HCT116 (cell line): ENCODE measurements at regions not wholly inside any gene's neighbourhood (a gene's known extent, or its start where the extent isn't known, plus 50 kb on each side); places are given as distances from the start of the nearest gene placed in this dataset.

Source experiments
- ATAC-seq: fragments of 200-7000 bp; cut with Tn5 transposase; 2 replicates; pipeline ENCODE4 v1.9.1; 2020; ENCODE audit warnings: mild to moderate bottlenecking, moderate library complexity
- BruUV-seq: library from RNA; stranded (reverse); fragments of 400-500 nt; replicated peaks from 2 replicates; lab custom pipeline; 2021; lab: Mats Ljungman, UMichigan
- CTCF ChIA-PET: fragments of 300-600 bp; sonication (Branson Sonifier 250); formaldehyde crosslinking; loops from one replicate; lab custom pipeline; 2021; ENCODE audit warnings: antibody characterized with exemption; lab: Charles Lee
- POLR2A ChIA-PET: fragments of 300-600, 350-600 bp; sonication (Branson Sonifier 250); formaldehyde crosslinking; loops from one replicate; lab custom pipeline; 2021; ENCODE audit warnings: antibody characterized with exemption; lab: Charles Lee
- RAD21 ChIA-PET, 2 experiments: fragments of 300-600 bp; sonication (Branson Sonifier 250); formaldehyde crosslinking; loops; one replicate each; lab custom pipeline; 2023; ENCODE audit warnings: low total read pairs in 2 of 2; ENCODE audit not compliant: uncharacterized antibody in 2 of 2, unreplicated experiment in 2 of 2, low non-redundant PET in 1 of 2; lab: Charles Lee
- DNase-seq: peaks from one replicate; pipeline ENCODE4 v3.0.0-alpha.2; 2010; ENCODE audit warnings: low read depth, low spot score
- H2AFZ ChIP-seq: fragments of 200-600 bp; shearing (Covaris generic), sonication (generic); 2 replicates; pipeline ENCODE4 v1.6.1; 2017; ENCODE audit warnings: low read depth, mixed run types, mixed read lengths, antibody characterized with exemption, low read length; ENCODE audit not compliant: poor library complexity, severe bottlenecking
- H3K27ac ChIP-seq: 2 replicates; pipeline ENCODE4 v1.5.1; 2012; ENCODE audit warnings: low read depth, low read length
- H3K27me3 ChIP-seq: fragments of 200-600 bp; sonication (generic); 2 replicates; pipeline ENCODE4 v1.6.1; 2016; ENCODE audit warnings: mixed run types, low read length, mixed read lengths; ENCODE audit not compliant: insufficient read depth
- H3K36me3 ChIP-seq, 2 experiments: fragments of 200-500 bp in 1 of 2; fragments of 200-600 bp in 1 of 2; sonication (Bioruptor generic) in 1 of 2; sonication (generic) in 1 of 2; 2 replicates each; pipeline versions ENCODE4 v1.5.1 to v1.6.1; 2014 to 2016; ENCODE audit warnings: low read length in 2 of 2, inconsistent platforms in 1 of 2, mixed read lengths in 1 of 2, mixed run types in 1 of 2; ENCODE audit not compliant: insufficient read depth in 2 of 2, control insufficient read depth in 1 of 2
- H3K4me1 ChIP-seq, 2 experiments: fragments of 200-600 bp in 1 of 2; sonication (generic) in 1 of 2; 2 replicates each; pipeline versions ENCODE4 v1.5.1 to v1.6.1; 2012 to 2017; ENCODE audit warnings: low read length in 2 of 2, inconsistent platforms in 1 of 2, mild to moderate bottlenecking in 1 of 2, mixed read lengths in 1 of 2, mixed run types in 1 of 2, moderate library complexity in 1 of 2; ENCODE audit not compliant: insufficient read depth in 2 of 2, control insufficient read depth in 1 of 2
- H3K4me2 ChIP-seq: fragments of 200-600 bp; sonication (generic); 2 replicates; pipeline ENCODE4 v1.6.1; 2017; ENCODE audit warnings: mixed run types, low read length, mixed read lengths
- H3K4me3 ChIP-seq, 2 experiments: fragments of 200-600 bp in 1 of 2; sonication (generic) in 1 of 2; replicated peaks in 1 of 2; 2 replicates each; pipeline ENCODE4 v1.5.1; 2011 to 2016; ENCODE audit warnings: low read length in 2 of 2, control low read depth in 1 of 2, low read depth in 1 of 2, mild to moderate bottlenecking in 1 of 2, mixed read lengths in 1 of 2, mixed run types in 1 of 2
- H3K79me2 ChIP-seq: fragments of 200-600 bp; sonication (generic); 2 replicates; pipeline ENCODE4 v1.6.1; 2017; ENCODE audit warnings: mild to moderate bottlenecking, mixed run types, low read length, moderate library complexity, mixed read lengths; ENCODE audit not compliant: insufficient read depth
- H3K9ac ChIP-seq: fragments of 200-600 bp; sonication (generic); 2 replicates; pipeline ENCODE4 v1.6.1; 2016; ENCODE audit warnings: low read length, mixed read lengths
- H3K9me2 ChIP-seq: fragments of 200-600 bp; sonication (generic), shearing (Covaris generic); 2 replicates; pipeline ENCODE4 v1.6.1; 2017; ENCODE audit warnings: mixed run types, mild to moderate bottlenecking, moderate library complexity; ENCODE audit not compliant: insufficient read depth
- H3K9me3 ChIP-seq, 2 experiments: fragments of 200-500 bp in 1 of 2; fragments of 200-600 bp in 1 of 2; sonication (Bioruptor generic) in 1 of 2; sonication (generic) in 1 of 2; 2 replicates each; pipeline ENCODE4 v1.6.1; 2014 to 2017; ENCODE audit warnings: low read length in 2 of 2, mixed read lengths in 2 of 2, inconsistent platforms in 1 of 2, low read depth in 1 of 2, mild to moderate bottlenecking in 1 of 2, mixed run types in 1 of 2, moderate library complexity in 1 of 2; ENCODE audit not compliant: control insufficient read depth in 1 of 2, insufficient read depth in 1 of 2
- H4K20me1 ChIP-seq: fragments of 200-600 bp; sonication (generic), shearing (Covaris generic); 2 replicates; pipeline ENCODE4 v1.6.1; 2017; ENCODE audit warnings: mixed run types, mild to moderate bottlenecking, moderate library complexity; ENCODE audit not compliant: insufficient read depth
- EGR1 ChIP-seq: IDR thresholded peaks from 2 replicates; pipeline ENCODE4 v1.6.1; 2012; ENCODE audit warnings: low read depth
- EZH2 ChIP-seq: fragments of 200-600 bp; sonication (generic); IDR thresholded peaks from 2 replicates; pipeline ENCODE4 v1.6.1; 2017; ENCODE audit warnings: antibody characterized with exemption, mixed run types
- FOSL1 ChIP-seq: IDR thresholded peaks from 2 replicates; pipeline ENCODE4 v1.6.1; 2012; ENCODE audit warnings: low read depth
- POLR2AphosphoS5 ChIP-seq: IDR thresholded peaks from 2 replicates; pipeline ENCODE4 v1.6.1; 2011; ENCODE audit warnings: mild to moderate bottlenecking, low read depth, low read length, moderate library complexity
- RAD21 ChIP-seq: IDR thresholded peaks from 2 replicates; pipeline ENCODE4 v1.6.1; 2012; ENCODE audit warnings: low read depth, mild to moderate bottlenecking
- SIN3A ChIP-seq: IDR thresholded peaks from 2 replicates; pipeline ENCODE4 v1.6.1; 2012; ENCODE audit warnings: low read depth
- SRF ChIP-seq: IDR thresholded peaks from 2 replicates; pipeline ENCODE4 v1.6.1; 2012; ENCODE audit warnings: low read depth
- ZFX ChIP-seq: fragments of 450-650 bp; IDR thresholded peaks from 2 replicates; pipeline ENCODE4 v1.6.1; 2017
- ZNF274 ChIP-seq: fragments of 200-500 bp; sonication (Bioruptor generic); IDR thresholded peaks from 2 replicates; pipeline ENCODE4 v1.6.1; 2014; ENCODE audit warnings: mild to moderate bottlenecking, low read depth, low read length, inconsistent platforms
- intact Hi-C: fragments of 100-400 bp; cut with micrococcal nuclease; formaldehyde crosslinking; loops from 2 replicates; pipeline ENCODE4 v1.10.0; 2022
- TF ChIP-seq, protein P1 (sequence below): IDR thresholded peaks from 2 replicates; pipeline ENCODE4 v1.6.1; 2011; ENCODE audit warnings: mild to moderate bottlenecking, low read length, moderate library complexity; ENCODE audit not compliant: insufficient replicate concordance; ENCODE audit errors: extremely low read depth
- TF ChIP-seq, protein P2 (sequence below): IDR thresholded peaks from 2 replicates; pipeline ENCODE4 v1.6.1; 2012; ENCODE audit warnings: low read depth
- TF ChIP-seq, protein P3 (sequence below): IDR thresholded peaks from 2 replicates; pipeline ENCODE4 v1.6.1; 2012
- TF ChIP-seq, protein P4 (sequence below), 3 experiments: fragments of 200-600 bp in 1 of 3; sonication (generic) in 1 of 3; IDR thresholded peaks in 2 of 3; conservative IDR thresholded peaks in 1 of 3; 2 replicates each; pipeline ENCODE4 v1.5.1; 2012 to 2017; ENCODE audit warnings: low read depth in 2 of 3, low read length in 2 of 3, antibody characterized with exemption in 1 of 3, borderline replicate concordance in 1 of 3, control low read depth in 1 of 3, mild to moderate bottlenecking in 1 of 3, mixed read lengths in 1 of 3, mixed run types in 1 of 3, moderate library complexity in 1 of 3; ENCODE audit not compliant: insufficient read depth in 1 of 3

DNA sequence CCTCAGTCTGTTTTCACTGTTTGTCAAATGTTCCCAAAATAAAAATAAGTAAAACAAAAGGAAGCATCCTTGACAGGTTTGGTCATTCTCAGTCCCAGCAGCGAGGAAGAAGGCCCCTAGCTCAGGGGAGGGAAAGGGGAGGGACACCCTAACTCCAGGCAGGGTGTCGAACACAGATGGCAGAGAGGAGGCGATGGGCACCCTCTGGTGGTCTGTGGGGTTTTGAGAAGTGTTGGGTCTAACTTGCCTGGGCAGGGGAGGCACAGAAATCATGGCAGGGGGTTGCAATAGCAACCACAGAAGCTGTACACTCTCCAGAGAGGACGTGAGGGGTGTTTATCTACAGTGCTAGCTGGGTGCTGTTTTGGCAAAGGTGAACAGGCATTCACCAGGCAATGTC is 229.8 kb upstream of the SFRP2 start:
- intact Hi-C loops: no loop called here
- Histone ChIP-seq H3K36me3 (no peaks in the 10 kb centered on the region), H3K4me2 (no peak overlapping the region), H2AFZ (no peak overlapping the region), H4K20me1 (no peaks in the 10 kb centered on the region)
- no TSS peak for BruUV-seq
- CTCF ChIA-PET: interaction anchor here (1.9 kb wide), 1 partner anchor 233 kb away, joined by 7 read pairs; no protein-coding TSS in a partner anchor
- POLR2A ChIA-PET: no interaction called here
- peak; percentile 58 for ATAC-seq
- TF ChIP-seq SIN3A (no peak), POLR2AphosphoS5 (no peak), ZFX (no peak), ZNF274 (no peak), SRF (no peak), EZH2 (no peak), RAD21 (peak; percentile 50), EGR1 (no peak), FOSL1 (no peak)
- TF ChIP-seq, protein P1, sequence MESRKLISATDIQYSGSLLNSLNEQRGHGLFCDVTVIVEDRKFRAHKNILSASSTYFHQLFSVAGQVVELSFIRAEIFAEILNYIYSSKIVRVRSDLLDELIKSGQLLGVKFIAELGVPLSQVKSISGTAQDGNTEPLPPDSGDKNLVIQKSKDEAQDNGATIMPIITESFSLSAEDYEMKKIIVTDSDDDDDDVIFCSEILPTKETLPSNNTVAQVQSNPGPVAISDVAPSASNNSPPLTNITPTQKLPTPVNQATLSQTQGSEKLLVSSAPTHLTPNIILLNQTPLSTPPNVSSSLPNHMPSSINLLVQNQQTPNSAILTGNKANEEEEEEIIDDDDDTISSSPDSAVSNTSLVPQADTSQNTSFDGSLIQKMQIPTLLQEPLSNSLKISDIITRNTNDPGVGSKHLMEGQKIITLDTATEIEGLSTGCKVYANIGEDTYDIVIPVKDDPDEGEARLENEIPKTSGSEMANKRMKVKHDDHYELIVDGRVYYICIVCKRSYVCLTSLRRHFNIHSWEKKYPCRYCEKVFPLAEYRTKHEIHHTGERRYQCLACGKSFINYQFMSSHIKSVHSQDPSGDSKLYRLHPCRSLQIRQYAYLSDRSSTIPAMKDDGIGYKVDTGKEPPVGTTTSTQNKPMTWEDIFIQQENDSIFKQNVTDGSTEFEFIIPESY: no peak
- TF ChIP-seq, protein P2, sequence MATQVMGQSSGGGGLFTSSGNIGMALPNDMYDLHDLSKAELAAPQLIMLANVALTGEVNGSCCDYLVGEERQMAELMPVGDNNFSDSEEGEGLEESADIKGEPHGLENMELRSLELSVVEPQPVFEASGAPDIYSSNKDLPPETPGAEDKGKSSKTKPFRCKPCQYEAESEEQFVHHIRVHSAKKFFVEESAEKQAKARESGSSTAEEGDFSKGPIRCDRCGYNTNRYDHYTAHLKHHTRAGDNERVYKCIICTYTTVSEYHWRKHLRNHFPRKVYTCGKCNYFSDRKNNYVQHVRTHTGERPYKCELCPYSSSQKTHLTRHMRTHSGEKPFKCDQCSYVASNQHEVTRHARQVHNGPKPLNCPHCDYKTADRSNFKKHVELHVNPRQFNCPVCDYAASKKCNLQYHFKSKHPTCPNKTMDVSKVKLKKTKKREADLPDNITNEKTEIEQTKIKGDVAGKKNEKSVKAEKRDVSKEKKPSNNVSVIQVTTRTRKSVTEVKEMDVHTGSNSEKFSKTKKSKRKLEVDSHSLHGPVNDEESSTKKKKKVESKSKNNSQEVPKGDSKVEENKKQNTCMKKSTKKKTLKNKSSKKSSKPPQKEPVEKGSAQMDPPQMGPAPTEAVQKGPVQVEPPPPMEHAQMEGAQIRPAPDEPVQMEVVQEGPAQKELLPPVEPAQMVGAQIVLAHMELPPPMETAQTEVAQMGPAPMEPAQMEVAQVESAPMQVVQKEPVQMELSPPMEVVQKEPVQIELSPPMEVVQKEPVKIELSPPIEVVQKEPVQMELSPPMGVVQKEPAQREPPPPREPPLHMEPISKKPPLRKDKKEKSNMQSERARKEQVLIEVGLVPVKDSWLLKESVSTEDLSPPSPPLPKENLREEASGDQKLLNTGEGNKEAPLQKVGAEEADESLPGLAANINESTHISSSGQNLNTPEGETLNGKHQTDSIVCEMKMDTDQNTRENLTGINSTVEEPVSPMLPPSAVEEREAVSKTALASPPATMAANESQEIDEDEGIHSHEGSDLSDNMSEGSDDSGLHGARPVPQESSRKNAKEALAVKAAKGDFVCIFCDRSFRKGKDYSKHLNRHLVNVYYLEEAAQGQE: no peak
- TF ChIP-seq, protein P3, sequence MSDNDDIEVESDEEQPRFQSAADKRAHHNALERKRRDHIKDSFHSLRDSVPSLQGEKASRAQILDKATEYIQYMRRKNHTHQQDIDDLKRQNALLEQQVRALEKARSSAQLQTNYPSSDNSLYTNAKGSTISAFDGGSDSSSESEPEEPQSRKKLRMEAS: no peak
- TF ChIP-seq, protein P4, sequence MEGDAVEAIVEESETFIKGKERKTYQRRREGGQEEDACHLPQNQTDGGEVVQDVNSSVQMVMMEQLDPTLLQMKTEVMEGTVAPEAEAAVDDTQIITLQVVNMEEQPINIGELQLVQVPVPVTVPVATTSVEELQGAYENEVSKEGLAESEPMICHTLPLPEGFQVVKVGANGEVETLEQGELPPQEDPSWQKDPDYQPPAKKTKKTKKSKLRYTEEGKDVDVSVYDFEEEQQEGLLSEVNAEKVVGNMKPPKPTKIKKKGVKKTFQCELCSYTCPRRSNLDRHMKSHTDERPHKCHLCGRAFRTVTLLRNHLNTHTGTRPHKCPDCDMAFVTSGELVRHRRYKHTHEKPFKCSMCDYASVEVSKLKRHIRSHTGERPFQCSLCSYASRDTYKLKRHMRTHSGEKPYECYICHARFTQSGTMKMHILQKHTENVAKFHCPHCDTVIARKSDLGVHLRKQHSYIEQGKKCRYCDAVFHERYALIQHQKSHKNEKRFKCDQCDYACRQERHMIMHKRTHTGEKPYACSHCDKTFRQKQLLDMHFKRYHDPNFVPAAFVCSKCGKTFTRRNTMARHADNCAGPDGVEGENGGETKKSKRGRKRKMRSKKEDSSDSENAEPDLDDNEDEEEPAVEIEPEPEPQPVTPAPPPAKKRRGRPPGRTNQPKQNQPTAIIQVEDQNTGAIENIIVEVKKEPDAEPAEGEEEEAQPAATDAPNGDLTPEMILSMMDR (IDR thresholded peaks at IDR 0.05 in 2 of 3, conservative IDR thresholded peaks at IDR 0.05 in 1 of 3; ENCODE audit: borderline replicate concordance in 1 of 3, insufficient read depth in 1 of 3, low read depth in 2 of 3, low read length in 2 of 3): peak in 2 of 3 experiments; percentile 18 to 22; a peak in 3 of 6 replicates
- TF ChIP-seq, all 23 proteins: peak for 2
- RAD21 ChIA-PET: interaction anchor here in 1 of 2 experiments (1.2 kb wide), 1 partner anchor 233 kb away, joined by 3 read pairs; no protein-coding TSS in a partner anchor
- DNase-seq: no peak
- H3K9ac ChIP-seq: no peak overlapping the region
- H3K27ac ChIP-seq: no peak overlapping the region
- no peaks in the 10 kb centered on the region for H3K4me1 ChIP-seq
- H3K9me2 ChIP-seq: no peaks in the 10 kb centered on the region
- H3K4me3 ChIP-seq: no peak overlapping the region
- no peaks in the 10 kb centered on the region for H3K27me3 ChIP-seq
- H3K79me2 ChIP-seq: no peaks in the 10 kb centered on the region
- H3K9me3 ChIP-seq: no peaks in the 10 kb centered on the region
